Stimulated activated CD8-positive, alpha-beta memory T cell treated with anti-CD3 and anti-CD28 coated beads, Interleukin-7, amount 100 ng/mL, for 24 hours (primary cell): ENCODE measurements at regions not wholly inside any gene's neighbourhood (a gene's known extent, or its start where the extent isn't known, plus 50 kb on each side); places are given as distances from the start of the nearest gene placed in this dataset.

ENCODE experiments used
- DNase-seq: peaks from one replicate; pipeline ENCODE4 v3.0.0-alpha.2; 2020; ENCODE audit warnings: low read depth

DNA sequence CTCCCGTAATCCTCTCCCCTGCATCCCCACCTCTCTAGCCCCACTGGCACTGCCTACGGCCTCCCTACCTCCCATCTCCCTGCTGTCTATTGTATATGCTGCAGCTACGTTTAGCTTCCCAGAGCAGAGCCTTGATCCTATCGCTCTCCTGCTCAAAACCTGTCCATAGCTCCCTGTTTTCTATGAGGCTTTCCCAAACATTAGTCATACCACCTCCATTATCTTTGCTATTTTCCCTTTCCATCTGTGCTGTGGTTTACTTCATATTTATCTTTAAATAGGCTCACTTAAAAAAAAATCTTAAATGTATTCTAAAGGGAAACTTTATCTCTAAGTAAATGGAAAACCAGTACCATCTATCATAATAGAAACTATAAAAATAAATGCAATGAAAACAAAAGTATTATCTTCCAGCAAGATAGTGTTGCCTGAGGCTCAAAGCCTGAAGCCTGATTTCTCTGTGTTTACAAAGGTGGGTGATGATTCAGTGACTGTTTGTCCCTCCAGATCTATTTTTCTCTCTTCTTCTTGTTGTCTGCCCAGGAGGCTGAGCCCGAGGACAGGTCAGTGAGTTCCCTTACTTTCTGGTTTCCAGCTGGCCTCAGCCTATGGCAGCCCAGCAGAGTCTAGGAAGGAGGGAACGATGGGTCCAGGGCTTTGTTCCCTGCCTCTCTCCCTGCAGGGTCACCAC is 397.1 kb upstream of the CFAP20DC start:
- DNase-seq: no peak

- DNase-seq: no peak
These were observed 394.9 kb upstream of the CFAP20DC start for GRCh38 chr3:59444676-59445075.

GRCh38 chr3:59444294-59444671 is 394.5 kb upstream of the CFAP20DC start:
- DNase-seq: no peak

- DNase-seq: no peak
These were observed 393.9 kb upstream of the CFAP20DC start for GRCh38 chr3:59443618-59444293.

- DNase-seq: no peak
These were observed 392.2 kb upstream of the CFAP20DC start for GRCh38 chr3:59442046-59442445.

DNA sequence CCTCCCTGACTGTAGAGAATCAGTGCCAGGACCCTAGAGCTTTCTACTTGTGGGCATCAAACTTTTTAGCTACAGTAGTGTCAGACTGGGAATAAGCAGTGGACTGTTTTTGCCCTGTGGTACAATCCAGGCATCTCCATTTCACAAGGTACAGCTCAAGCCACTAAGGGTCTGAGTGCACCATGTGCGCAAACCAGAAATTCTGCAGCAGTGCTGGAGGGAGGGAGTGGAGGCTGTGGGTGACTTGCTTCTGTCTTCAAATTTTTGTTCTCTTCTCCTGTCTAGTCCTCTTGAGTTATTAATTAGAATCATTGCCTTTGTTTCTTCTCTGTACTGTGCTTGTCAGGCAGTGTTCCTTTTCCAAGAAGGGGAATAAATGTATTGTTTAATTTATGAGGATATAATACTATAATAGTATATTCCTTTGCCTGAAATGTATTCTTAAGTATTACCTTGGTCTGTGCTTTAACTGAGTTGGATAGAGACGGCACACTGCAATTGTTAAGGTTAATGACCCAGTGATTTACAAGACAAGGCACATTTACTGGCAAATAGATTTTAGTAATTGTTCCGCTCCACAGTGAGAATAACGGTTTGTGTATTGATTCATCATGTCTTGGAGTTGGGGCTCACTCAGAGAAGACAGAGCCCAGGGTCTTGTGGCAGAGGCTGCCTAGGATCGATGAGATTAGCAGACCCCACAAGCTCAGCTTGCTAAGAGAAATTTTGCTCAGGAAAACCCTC is 390.6 kb upstream of the CFAP20DC start:
- no peak for DNase-seq

DNA sequence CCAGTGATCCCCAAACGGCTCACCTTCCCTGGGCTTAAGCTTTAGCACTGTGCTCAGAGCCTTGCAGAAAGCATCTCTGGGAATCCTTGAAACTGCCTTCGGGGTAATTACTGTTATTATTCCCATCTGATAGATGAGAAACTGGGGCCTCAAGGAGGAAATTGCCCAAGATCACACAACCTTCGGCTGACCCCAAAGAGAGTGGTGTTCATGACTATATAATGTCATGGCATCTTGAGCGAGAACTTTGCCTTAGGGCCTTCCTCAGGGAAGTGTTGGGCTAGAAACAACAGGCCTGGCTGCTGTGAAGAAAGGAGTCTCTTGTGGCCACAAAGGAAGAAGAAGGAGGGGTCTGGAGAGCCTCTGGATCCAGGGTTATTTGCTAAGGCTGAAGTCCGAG is 388.7 kb upstream of the CFAP20DC start:
- no peak for DNase-seq

GRCh38 chr3:59436164-59436958 is 386.5 kb upstream of the CFAP20DC start:
- no peak for DNase-seq

DNA sequence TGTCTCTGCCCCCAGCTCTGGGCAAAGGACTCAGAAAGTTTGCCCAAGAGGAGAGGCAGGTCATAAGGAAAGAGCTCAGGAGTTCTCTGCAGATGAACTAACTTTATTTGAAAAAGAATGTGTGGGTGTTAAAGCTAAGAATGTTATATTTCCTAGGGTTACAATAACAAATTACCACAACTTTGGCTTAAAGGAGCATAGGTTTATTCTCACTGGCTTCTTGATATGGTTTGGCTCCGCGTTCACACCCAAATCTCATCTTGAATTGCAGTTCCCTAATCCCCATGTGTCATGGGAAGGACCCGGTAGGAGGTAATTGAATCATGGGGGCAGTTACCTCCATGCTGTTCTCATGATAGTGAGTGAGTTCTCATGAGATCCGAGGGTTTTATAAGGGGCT is 383.7 kb upstream of the CFAP20DC start:
- no peak for DNase-seq

- no peak for DNase-seq
These were observed 382.8 kb upstream of the CFAP20DC start for GRCh38 chr3:59432665-59433064.

GRCh38 chr3:59430341-59430740 is 380.5 kb upstream of the CFAP20DC start:
- DNase-seq: no peak

GRCh38 chr3:59429198-59429597 is 379.4 kb upstream of the CFAP20DC start:
- no peak for DNase-seq

DNA sequence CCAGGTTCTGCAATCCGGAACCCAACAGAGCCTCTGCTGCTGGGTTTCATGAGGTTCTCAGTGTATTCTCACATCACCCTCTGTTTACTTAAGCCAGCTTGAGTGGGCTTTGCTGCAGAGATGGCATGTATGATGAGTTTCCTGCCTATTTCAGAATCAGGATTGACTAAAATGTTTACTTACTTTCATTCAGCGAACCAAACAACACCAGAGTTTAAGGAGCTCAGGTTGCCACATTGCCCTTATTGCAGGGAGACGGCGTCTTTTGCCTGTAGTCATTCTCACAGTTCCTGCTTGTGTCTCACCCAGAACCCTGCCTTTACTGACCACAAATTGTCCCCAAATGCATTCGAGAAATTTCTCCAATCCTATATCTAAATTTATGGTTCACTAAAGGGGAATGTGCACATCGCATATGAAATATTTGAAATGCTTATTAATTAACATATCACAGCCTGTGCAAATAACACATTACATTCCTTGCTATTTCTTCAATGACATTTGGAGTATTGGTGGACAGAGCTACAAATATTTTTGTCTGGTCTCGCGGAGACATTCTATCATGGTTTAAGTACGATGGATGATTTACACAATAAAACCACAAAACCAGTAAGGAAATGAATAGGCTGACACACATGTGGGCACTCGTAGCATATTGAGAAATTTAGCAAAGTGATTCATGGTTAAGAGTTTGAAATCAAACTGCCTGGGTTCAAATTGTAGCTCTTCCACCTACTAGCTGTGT is 377.2 kb upstream of the CFAP20DC start:
- DNase-seq: no peak

GRCh38 chr3:59425942-59426341 is 376.1 kb upstream of the CFAP20DC start:
- DNase-seq: no peak

GRCh38 chr3:59425371-59425770 is 375.5 kb upstream of the CFAP20DC start:
- DNase-seq: no peak

DNA sequence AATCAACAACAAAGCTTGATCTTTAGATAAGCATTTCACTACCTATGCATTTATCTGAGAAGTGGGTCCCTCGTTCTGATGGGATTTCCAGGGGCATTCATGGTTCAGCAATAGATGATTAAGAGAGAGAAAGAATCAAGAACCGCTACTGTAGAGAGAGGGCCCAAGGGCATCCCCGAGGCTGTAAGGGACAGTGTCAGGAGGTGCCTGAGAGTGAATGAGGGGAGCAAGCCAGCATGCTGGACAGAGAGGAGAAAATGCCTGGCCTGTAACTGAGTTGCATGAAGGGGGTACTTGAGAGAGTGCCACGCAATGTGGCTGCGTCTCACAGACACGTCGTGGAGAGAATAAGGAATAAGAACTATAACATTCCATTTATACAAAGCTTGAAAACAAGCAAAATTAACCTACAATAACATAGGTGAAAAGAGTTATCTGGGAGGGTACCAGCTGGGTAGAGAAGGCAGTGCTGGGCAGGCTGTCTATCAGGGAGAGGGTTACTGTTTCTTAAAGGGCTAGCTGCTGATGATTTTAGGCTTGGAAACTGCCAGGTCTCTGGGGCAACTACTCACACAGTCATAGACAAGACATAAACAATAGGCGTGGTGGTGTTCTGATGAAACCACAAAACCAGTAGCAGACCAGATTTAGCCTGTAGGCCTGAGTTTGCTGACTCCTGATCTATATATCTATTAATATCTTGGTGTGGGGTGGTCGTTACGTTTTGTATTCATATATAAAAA is 374.6 kb upstream of the CFAP20DC start:
- no peak for DNase-seq

DNA sequence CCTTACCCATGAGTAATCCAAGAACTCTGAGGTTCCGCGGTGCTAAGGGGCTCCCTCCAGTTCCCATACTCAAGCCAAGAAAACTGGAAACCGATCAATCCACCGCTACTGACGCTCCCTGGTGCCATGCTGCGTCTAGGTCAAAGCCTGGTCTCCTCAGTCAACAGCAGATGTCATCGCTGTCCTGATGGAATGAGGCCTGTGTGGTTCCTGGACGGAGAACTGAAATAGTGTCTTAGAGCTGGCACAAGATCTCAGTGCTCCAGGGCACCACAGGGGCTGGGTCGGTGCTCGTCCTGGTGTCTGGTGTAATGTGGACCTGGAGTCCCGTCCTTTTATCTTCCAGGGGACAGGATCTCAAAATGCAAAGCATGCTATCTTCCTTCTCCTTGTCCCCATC is 373.9 kb upstream of the CFAP20DC start:
- no peak for DNase-seq

DNA sequence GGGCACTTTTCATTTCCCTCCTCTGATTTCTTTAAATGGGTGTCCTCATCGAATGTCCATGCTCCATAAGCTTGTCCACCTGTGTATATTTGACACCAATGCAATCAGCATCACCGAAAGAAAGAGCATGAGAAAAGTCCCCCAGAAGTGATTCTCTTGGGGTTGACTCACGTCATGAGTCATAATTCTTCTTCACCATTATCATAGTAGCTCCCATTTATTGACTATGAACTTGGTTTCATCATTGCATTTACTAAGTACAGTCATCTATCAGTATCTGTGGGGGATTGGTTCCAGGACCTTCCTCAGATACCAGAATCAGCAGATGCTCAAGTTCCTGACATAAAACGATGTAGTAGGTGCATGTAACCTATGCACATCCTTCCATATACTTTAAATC is 372.5 kb upstream of the CFAP20DC start:
- DNase-seq: no peak

GRCh38 chr3:59418836-59419235 is 369.0 kb upstream of the CFAP20DC start:
- no peak for DNase-seq

GRCh38 chr3:59412516-59412915 is 362.7 kb upstream of the CFAP20DC start:
- DNase-seq: no peak

- no peak for DNase-seq
These were observed 361.9 kb upstream of the CFAP20DC start for GRCh38 chr3:59411694-59412093.
